Endodermal cell (in vitro differentiated cells): ENCODE measurements at regions not wholly inside any gene's neighbourhood (a gene's known extent, or its start where the extent isn't known, plus 50 kb on each side); places are given as distances from the start of the nearest gene placed in this dataset.

Source experiments
- DNase-seq: peaks from one replicate; pipeline ENCODE4 v3.0.0-alpha.2; 2017
- H3K27ac ChIP-seq: 2 replicates; pipeline ENCODE4 v1.5.1; 2013; ENCODE audit warnings: mild to moderate bottlenecking, low read depth, low read length, moderate library complexity
- H3K27me3 ChIP-seq: 2 replicates; pipeline ENCODE4 v1.6.1; 2013; ENCODE audit warnings: mild to moderate bottlenecking, low read length, moderate library complexity; ENCODE audit not compliant: insufficient read depth, control insufficient read depth, poor library complexity, severe bottlenecking
- H3K36me3 ChIP-seq: 2 replicates; pipeline ENCODE4 v1.7.0; 2013; ENCODE audit warnings: mild to moderate bottlenecking, low read length, moderate library complexity; ENCODE audit not compliant: control insufficient read depth, insufficient read depth
- H3K4me1 ChIP-seq: one replicate; pipeline ENCODE4 v1.7.0; 2013; ENCODE audit warnings: low read length; ENCODE audit not compliant: control insufficient read depth, insufficient read depth
- H3K4me3 ChIP-seq: 2 replicates; pipeline ENCODE4 v1.5.1; 2013; ENCODE audit warnings: mild to moderate bottlenecking, low read length, moderate library complexity
- H3K9ac ChIP-seq: 2 replicates; pipeline ENCODE4 v1.6.1; 2013; ENCODE audit warnings: mild to moderate bottlenecking, low read length, moderate library complexity; ENCODE audit not compliant: poor library complexity, severe bottlenecking; ENCODE audit errors: extremely low read depth
- H3K9me3 ChIP-seq: 2 replicates; pipeline ENCODE4 v1.6.1; 2013; ENCODE audit warnings: mild to moderate bottlenecking, low read length, moderate library complexity; ENCODE audit not compliant: control insufficient read depth
- H3K27ac Mint-ChIP-seq: 2 replicates; pipeline ENCODE4 v1.8.0; 2020; ENCODE audit warnings: mixed read lengths
- H3K27me3 Mint-ChIP-seq: 2 replicates; pipeline ENCODE4 v1.8.0; 2021; ENCODE audit warnings: mild to moderate bottlenecking, mixed read lengths; ENCODE audit not compliant: insufficient read depth
- H3K36me3 Mint-ChIP-seq: 2 replicates; pipeline ENCODE4 v1.8.0; 2020; ENCODE audit warnings: low read depth, mixed read lengths
- H3K4me1 Mint-ChIP-seq: 2 replicates; pipeline ENCODE4 v1.8.0; 2020; ENCODE audit warnings: mixed read lengths
- H3K4me3 Mint-ChIP-seq: 2 replicates; pipeline ENCODE4 v1.8.0; 2020; ENCODE audit warnings: mild to moderate bottlenecking, moderate library complexity, mixed read lengths
- H3K9me3 Mint-ChIP-seq: 2 replicates; pipeline ENCODE4 v1.8.0; 2020; ENCODE audit warnings: mild to moderate bottlenecking, mixed read lengths
- WGBS, 2 experiments: methylation state at CpG; one replicate each; pipeline versions ENCODE4 v1.1.5 to v1.1.7; 2013; ENCODE audit warnings: missing lambda C conversion rate in 2 of 2, mixed read lengths in 1 of 2; ENCODE audit not compliant: insufficient coverage in 1 of 2, insufficient read length in 1 of 2; 5-methylcytosine and 5-hydroxymethylcytosine counted together
- TF ChIP-seq, protein P1 (sequence below): fragments of 200-600 bp; sonication (generic); conservative IDR thresholded peaks from 2 replicates; pipeline ENCODE4 v1.5.0; 2021; ENCODE audit warnings: antibody characterized with exemption, mild to moderate bottlenecking

DNA sequence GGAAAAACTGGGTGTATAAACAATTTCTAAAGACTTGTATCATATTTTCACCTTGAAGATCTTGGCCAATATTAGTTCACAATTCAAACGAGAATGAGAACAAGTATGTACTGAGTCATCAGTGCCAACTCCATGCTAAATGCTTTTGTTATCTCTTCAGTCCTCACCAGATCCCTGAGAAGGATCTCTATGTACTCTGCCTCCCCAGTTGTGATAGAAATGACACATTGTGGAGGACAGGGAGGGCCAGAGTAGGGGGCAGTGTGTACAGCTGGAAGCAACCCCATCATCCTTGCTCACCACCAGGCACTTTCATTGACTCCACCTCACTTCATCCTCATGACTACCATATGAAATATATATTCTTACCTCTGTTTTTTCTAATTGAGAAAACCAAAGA, 353.7 kb upstream of the SOX2 start:
- Mint-ChIP-seq H3K4me3 (no peak overlapping the region), H3K9me3 (no peaks in the 10 kb centered on the region), H3K4me1 (peaks cover 29% of the 10 kb centered on the region), H3K27ac (no peak overlapping the region), H3K36me3 (no peaks in the 10 kb centered on the region), H3K27me3 (peaks cover 18% of the 10 kb centered on the region)
- TF ChIP-seq, protein P1, sequence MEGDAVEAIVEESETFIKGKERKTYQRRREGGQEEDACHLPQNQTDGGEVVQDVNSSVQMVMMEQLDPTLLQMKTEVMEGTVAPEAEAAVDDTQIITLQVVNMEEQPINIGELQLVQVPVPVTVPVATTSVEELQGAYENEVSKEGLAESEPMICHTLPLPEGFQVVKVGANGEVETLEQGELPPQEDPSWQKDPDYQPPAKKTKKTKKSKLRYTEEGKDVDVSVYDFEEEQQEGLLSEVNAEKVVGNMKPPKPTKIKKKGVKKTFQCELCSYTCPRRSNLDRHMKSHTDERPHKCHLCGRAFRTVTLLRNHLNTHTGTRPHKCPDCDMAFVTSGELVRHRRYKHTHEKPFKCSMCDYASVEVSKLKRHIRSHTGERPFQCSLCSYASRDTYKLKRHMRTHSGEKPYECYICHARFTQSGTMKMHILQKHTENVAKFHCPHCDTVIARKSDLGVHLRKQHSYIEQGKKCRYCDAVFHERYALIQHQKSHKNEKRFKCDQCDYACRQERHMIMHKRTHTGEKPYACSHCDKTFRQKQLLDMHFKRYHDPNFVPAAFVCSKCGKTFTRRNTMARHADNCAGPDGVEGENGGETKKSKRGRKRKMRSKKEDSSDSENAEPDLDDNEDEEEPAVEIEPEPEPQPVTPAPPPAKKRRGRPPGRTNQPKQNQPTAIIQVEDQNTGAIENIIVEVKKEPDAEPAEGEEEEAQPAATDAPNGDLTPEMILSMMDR, result no peak
- Histone ChIP-seq H3K9ac (no peak overlapping the region), H3K36me3 (no peaks in the 10 kb centered on the region), H3K4me3 (no peak overlapping the region), H3K4me1 (no peaks in the 10 kb centered on the region), H3K27ac (no peak overlapping the region), H3K9me3 (no peaks in the 10 kb centered on the region), H3K27me3 (peaks cover 17% of the 10 kb centered on the region)
- no peak for DNase-seq
- WGBS, 2 experiments, result 85% methylated on average over 1 of the region's 1 CpG; no CpG with 5 or more reads in 1 of the 2 experiments

DNA sequence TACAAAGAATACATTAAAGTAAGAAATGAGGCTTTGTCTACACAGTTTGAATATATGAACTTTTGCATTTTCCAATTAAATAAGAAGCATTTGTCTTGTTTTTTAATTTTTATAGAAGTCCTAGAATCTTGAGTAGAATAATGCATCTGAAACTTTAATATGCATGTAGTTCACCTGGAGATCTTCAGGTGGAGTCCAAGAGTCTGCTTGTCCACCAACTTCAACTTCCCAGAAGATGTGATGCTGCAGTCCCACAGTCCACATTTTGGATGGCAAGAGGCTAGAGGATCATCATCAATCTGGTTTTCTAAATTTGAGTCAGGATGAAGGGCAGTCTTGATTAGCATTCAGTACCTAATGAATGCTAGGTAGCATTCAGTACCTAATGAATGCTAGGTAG, 357.6 kb upstream of the SOX2 start:
- TF ChIP-seq, protein P1, result peak; percentile 56
- no peaks in the 10 kb centered on the region for H3K4me1 ChIP-seq
- peaks cover 21% of the 10 kb centered on the region for H3K4me1 Mint-ChIP-seq

DNA sequence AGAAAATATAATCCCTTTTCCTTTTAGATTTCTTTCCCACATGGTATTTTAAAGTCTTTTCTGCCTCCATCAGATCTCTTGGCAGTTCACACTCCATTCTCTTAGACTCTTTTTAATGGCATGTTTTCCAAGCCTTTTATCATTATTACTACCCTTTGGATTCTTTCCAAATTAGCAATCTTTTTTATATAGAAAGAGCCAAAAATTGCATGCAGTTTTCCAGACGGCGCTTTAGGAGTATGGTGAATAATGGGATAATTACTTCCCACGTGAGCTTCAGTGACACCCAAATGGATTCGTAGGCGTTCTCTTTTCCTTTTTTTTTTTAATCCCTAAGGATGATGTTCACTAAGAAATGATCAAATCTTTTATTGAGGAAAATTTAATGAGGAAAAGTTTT, 354.8 kb upstream of the DNAJC19 start:
- H3K4me1 ChIP-seq, result no peaks in the 10 kb centered on the region
- no peaks in the 10 kb centered on the region for H3K27me3 ChIP-seq
- no peaks in the 10 kb centered on the region for H3K36me3 ChIP-seq
- H3K27ac ChIP-seq, result no peak overlapping the region
- peaks cover 13% of the 10 kb centered on the region for H3K9me3 Mint-ChIP-seq
- TF ChIP-seq, protein P1, result no peak
- no peak overlapping the region for H3K4me3 ChIP-seq
- no peak overlapping the region for H3K4me3 Mint-ChIP-seq
- H3K4me1 Mint-ChIP-seq, result peaks cover 8% of the 10 kb centered on the region
- no peak overlapping the region for H3K9ac ChIP-seq
- no peaks in the 10 kb centered on the region for H3K9me3 ChIP-seq
- H3K27ac Mint-ChIP-seq, result no peak overlapping the region
- peaks cover 2% of the 10 kb centered on the region for H3K36me3 Mint-ChIP-seq
- H3K27me3 Mint-ChIP-seq, result no peaks in the 10 kb centered on the region
- 94% methylated on average over 3 to 5 of the region's 5 CpGs for WGBS, 2 experiments
- DNase-seq, result no peak

More for the DNA sequence above, 357.6 kb upstream of the SOX2 start:
- Histone ChIP-seq H3K36me3 (no peaks in the 10 kb centered on the region), H3K9ac (no peak overlapping the region), H3K27me3 (no peaks in the 10 kb centered on the region), H3K4me3 (no peak overlapping the region), H3K9me3 (no peaks in the 10 kb centered on the region), H3K27ac (no peak overlapping the region)
- H3K9me3 Mint-ChIP-seq, result no peaks in the 10 kb centered on the region
- no peaks in the 10 kb centered on the region for H3K36me3 Mint-ChIP-seq
- no peak overlapping the region for H3K27ac Mint-ChIP-seq
- no peak overlapping the region for H3K4me3 Mint-ChIP-seq
- peaks cover 2% of the 10 kb centered on the region for H3K27me3 Mint-ChIP-seq
- no peak for DNase-seq
